ENCODE measurements at regions not wholly inside any gene's neighbourhood (a gene's known extent, or its start where the extent isn't known, plus 50 kb on each side); places are given as distances from the start of the nearest gene placed in this dataset.

GRCh38 chr11:21911061-21911460, 281.8 kb upstream of the ANO5 start:
- TF ChIP-seq POLR2A (IDR thresholded peaks at IDR 0.05; ENCODE audit: low read depth, low read length) (no peak), FOS (IDR thresholded peaks at IDR 0.05; ENCODE audit: borderline replicate concordance, insufficient read depth, low read length) (no peak)

All from endothelial cell of umbilical vein (primary cell).